HepG2 (cell line): ENCODE measurements at regions not wholly inside any gene's neighbourhood (a gene's known extent, or its start where the extent isn't known, plus 50 kb on each side); places are given as distances from the start of the nearest gene placed in this dataset.
A peak's percentile ranks its signal among the peaks of the same experiment; 100 is the strongest.

Experiments used
- ATAC-seq: fragments of 200-7000 bp; cut with Tn5 transposase; 3 replicates; pipeline ENCODE4 v1.9.1; 2020; ENCODE audit warnings: mild to moderate bottlenecking, moderate library complexity
- BruUV-seq: library from RNA; stranded (reverse); fragments of 400-500 nt; replicated peaks from 2 replicates; lab custom pipeline; 2021; lab: Mats Ljungman, UMichigan
- CTCF ChIA-PET: fragments of 300-600 bp; formaldehyde crosslinking; extraction: SDS; loops from one replicate; lab custom pipeline; 2021; ENCODE audit warnings: low total read pairs, inconsistent platforms, low intra/inter-chr PET ratio; lab: Yijun Ruan, JAX
- POLR2A ChIA-PET: fragments of 350-600 bp; sonication (Branson Sonifier 250); formaldehyde crosslinking; loops from one replicate; lab custom pipeline; 2020; ENCODE audit warnings: antibody characterized with exemption, inconsistent platforms; lab: Yijun Ruan, JAX
- DNase-seq: peaks from one replicate; pipeline ENCODE4 v3.0.0-alpha.2; 2015; ENCODE audit warnings: low spot score
- FAIRE-seq: peaks from 3 replicates; lab custom pipeline; 2011; peaks lifted over from hg19 to GRCh38; lab: Jason Lieb, UNC
- H2AFZ ChIP-seq: one replicate; pipeline ENCODE4 v1.6.1; 2011; ENCODE audit warnings: low read length, inconsistent platforms
- H3K27ac ChIP-seq: fragments of 300-600 bp; 3 replicates; pipeline ENCODE4 v1.8.0; 2011; ENCODE audit warnings: mixed run types, mild to moderate bottlenecking, mixed read lengths, low read length, inconsistent platforms; ENCODE audit not compliant: insufficient read depth; ENCODE audit errors: extremely low read length
- H3K27me3 ChIP-seq, 2 experiments: fragments of 200-600 bp in 1 of 2; 2 replicates in 1 of 2; 3 replicates in 1 of 2; pipeline versions ENCODE4 v1.6.0 to v1.8.0; 2011; ENCODE audit warnings: low read length in 2 of 2, mild to moderate bottlenecking in 2 of 2, moderate library complexity in 2 of 2, inconsistent platforms in 1 of 2; ENCODE audit not compliant: insufficient read depth in 2 of 2, control insufficient read depth in 1 of 2
- H3K36me3 ChIP-seq, 2 experiments: fragments of 200-600 bp in 1 of 2; replicated peaks in 1 of 2; 2 replicates in 1 of 2; 3 replicates in 1 of 2; pipeline versions ENCODE4 v1.5.1 to v1.8.0; 2011; ENCODE audit warnings: low read length in 2 of 2, inconsistent platforms in 1 of 2; ENCODE audit not compliant: insufficient read depth in 2 of 2, control insufficient read depth in 1 of 2
- H3K4me1 ChIP-seq: 2 replicates; pipeline ENCODE4 v1.5.1; 2012; ENCODE audit warnings: low read length, inconsistent platforms; ENCODE audit not compliant: insufficient read depth
- H3K4me2 ChIP-seq: 2 replicates; pipeline ENCODE4 v1.6.0; 2011; ENCODE audit warnings: low read depth, low read length, inconsistent platforms
- H3K4me3 ChIP-seq, 3 experiments: fragments of 200-600 bp in 1 of 3; sonication (generic), shearing (Covaris generic) in 1 of 3; replicated peaks in 1 of 3; 2 replicates each; pipeline ENCODE4 v1.5.1; 2011 to 2016; ENCODE audit warnings: low read length in 3 of 3, inconsistent platforms in 2 of 3, low read depth in 2 of 3, mild to moderate bottlenecking in 2 of 3, control low read depth in 1 of 3, mixed read lengths in 1 of 3; ENCODE audit not compliant: insufficient read depth in 1 of 3
- H3K79me2 ChIP-seq: one replicate; pipeline ENCODE4 v1.6.1; 2011; ENCODE audit warnings: low read length, inconsistent platforms; ENCODE audit not compliant: insufficient read depth
- H3K9ac ChIP-seq: 2 replicates; pipeline ENCODE4 v1.6.0; 2011; ENCODE audit warnings: mild to moderate bottlenecking, low read depth, low read length, inconsistent platforms; ENCODE audit not compliant: insufficient read depth
- H3K9me3 ChIP-seq: 2 replicates; pipeline ENCODE4 v1.5.1; 2012; ENCODE audit warnings: mild to moderate bottlenecking, low read length
- H4K20me1 ChIP-seq: 2 replicates; pipeline ENCODE4 v1.6.0; 2011; ENCODE audit warnings: inconsistent platforms, mild to moderate bottlenecking, low read length, moderate library complexity; ENCODE audit not compliant: insufficient read depth
- ARID3A ChIP-seq: IDR thresholded peaks from 2 replicates; pipeline ENCODE4 v1.6.1; 2012; ENCODE audit warnings: low read depth, low read length, improper control_type of control experiment
- ARID5B ChIP-seq: IDR thresholded peaks from 2 replicates; pipeline ENCODE4 v1.4.0; 2020; ENCODE audit warnings: mild to moderate bottlenecking, missing genetic modification reagents
- BCL6 ChIP-seq: IDR thresholded peaks from 2 replicates; pipeline ENCODE4 v1.6.1; 2016; ENCODE audit warnings: missing genetic modification reagents, missing compliant biosample characterization
- CAMTA2 ChIP-seq: sonication (generic); formaldehyde crosslinking; IDR thresholded peaks from 2 replicates; pipeline ENCODE4 v1.4.0; 2020; ENCODE audit warnings: mild to moderate bottlenecking, missing genetic modification reagents, borderline replicate concordance
- DR1 ChIP-seq: sonication (generic); formaldehyde crosslinking; IDR thresholded peaks from 2 replicates; pipeline ENCODE4 v1.8.0; 2021; ENCODE audit warnings: mild to moderate bottlenecking, missing genetic modification reagents, inconsistent platforms
- GABPB1 ChIP-seq: IDR thresholded peaks from 2 replicates; pipeline ENCODE4 v1.6.1; 2016; ENCODE audit warnings: mild to moderate bottlenecking, missing genetic modification reagents, moderate library complexity, missing compliant biosample characterization
- MLX ChIP-seq: IDR thresholded peaks from 2 replicates; pipeline ENCODE4 v1.6.1; 2016
- NFKB2 ChIP-seq: sonication (generic); formaldehyde crosslinking; IDR thresholded peaks from 2 replicates; pipeline ENCODE4 v1.4.0; 2020; ENCODE audit warnings: missing genetic modification reagents, borderline replicate concordance
- ZBTB26 ChIP-seq: IDR thresholded peaks from 2 replicates; pipeline ENCODE4 v1.6.1; 2016; ENCODE audit warnings: missing compliant biosample characterization, missing genetic modification reagents, borderline replicate concordance
- ZNF468 ChIP-seq: sonication (generic); formaldehyde crosslinking; IDR thresholded peaks from 2 replicates; pipeline ENCODE4 v1.8.0; 2022; ENCODE audit warnings: mild to moderate bottlenecking, moderate library complexity, missing genetic modification reagents
- WGBS: methylation state at CpG from one replicate; pipeline ENCODE4 v1.1.6; 2017; ENCODE audit warnings: low lambda C conversion rate; 5-methylcytosine and 5-hydroxymethylcytosine counted together
- in situ Hi-C: cut with HindIII; loops from 2 replicates; pipeline ENCODE4 v1.10.0; 2017; ENCODE audit warnings: low pct_unique_long_range_greater_than_20kb; ENCODE audit not compliant: extremely low pct_ligation_motif_present
- intact Hi-C: fragments of 100-400 bp; cut with micrococcal nuclease; formaldehyde crosslinking; loops from one replicate; pipeline ENCODE4 v1.10.0; 2022; ENCODE audit not compliant: unreplicated experiment

GRCh38 chr13:89550938-89551337 is 1796.5 kb upstream of the MIR17HG start:
- Histone ChIP-seq H2AFZ (no peak overlapping the region), H3K4me1 (no peaks in the 10 kb centered on the region), H3K79me2 (no peaks in the 10 kb centered on the region), H3K9ac (no peak overlapping the region), H3K4me3 (no peak overlapping the region), H3K27ac (no peak overlapping the region), H3K9me3 (no peaks in the 10 kb centered on the region), H3K4me2 (no peak overlapping the region), H3K36me3 (no peaks in the 10 kb centered on the region), H4K20me1 (no peaks in the 10 kb centered on the region), H3K27me3 (no peaks in the 10 kb centered on the region)
- BruUV-seq = no TSS peak
- intact Hi-C loops (no loop called here), in situ Hi-C loops (no loop called here)
- TF ChIP-seq ZBTB26 = no peak
- DNase-seq (no peak), ATAC-seq (no peak), FAIRE-seq (no peak)
- 2% methylated on average over 5 of the region's 5 CpGs for WGBS
- POLR2A ChIA-PET = no interaction called here
- CTCF ChIA-PET = no interaction called here

- intact Hi-C loops (no loop called here), in situ Hi-C loops (no loop called here)
- no peaks in the 10 kb centered on the region for H3K27me3 ChIP-seq
- FAIRE-seq (no peak), DNase-seq (peak; percentile 7), ATAC-seq (no peak)
- H3K79me2 ChIP-seq = no peaks in the 10 kb centered on the region
- no peak overlapping the region for H3K9ac ChIP-seq
- TF ChIP-seq BCL6 (CRISPR knock-in tag) (no peak), ARID5B (CRISPR knock-in tag) (no peak), MLX (CRISPR knock-in tag) (no peak), DR1 (CRISPR knock-in tag) (no peak), CAMTA2 (CRISPR knock-in tag) (no peak), GABPB1 (no peak), NFKB2 (CRISPR knock-in tag) (no peak), ARID3A (no peak), ZNF468 (CRISPR knock-in tag) (no peak)
- H3K36me3 ChIP-seq = no peaks in the 10 kb centered on the region
- H3K27ac ChIP-seq = no peak overlapping the region
- H2AFZ ChIP-seq = no peak overlapping the region
- 0% methylated on average over 1 of the region's 1 CpG for WGBS
- H3K4me1 ChIP-seq = no peaks in the 10 kb centered on the region
- POLR2A ChIA-PET = no interaction called here
- H3K9me3 ChIP-seq = no peaks in the 10 kb centered on the region
- H4K20me1 ChIP-seq = no peaks in the 10 kb centered on the region
- H3K4me2 ChIP-seq = no peak overlapping the region
- no peak overlapping the region for H3K4me3 ChIP-seq
- CTCF ChIA-PET = no interaction called here
- no TSS peak for BruUV-seq
These were observed 1792.7 kb upstream of the MIR17HG start for GRCh38 chr13:89554801-89555200.
